ENCODE measurements at regions not wholly inside any gene's neighbourhood (a gene's known extent, or its start where the extent isn't known, plus 50 kb on each side); places are given as distances from the start of the nearest gene placed in this dataset.

DNA sequence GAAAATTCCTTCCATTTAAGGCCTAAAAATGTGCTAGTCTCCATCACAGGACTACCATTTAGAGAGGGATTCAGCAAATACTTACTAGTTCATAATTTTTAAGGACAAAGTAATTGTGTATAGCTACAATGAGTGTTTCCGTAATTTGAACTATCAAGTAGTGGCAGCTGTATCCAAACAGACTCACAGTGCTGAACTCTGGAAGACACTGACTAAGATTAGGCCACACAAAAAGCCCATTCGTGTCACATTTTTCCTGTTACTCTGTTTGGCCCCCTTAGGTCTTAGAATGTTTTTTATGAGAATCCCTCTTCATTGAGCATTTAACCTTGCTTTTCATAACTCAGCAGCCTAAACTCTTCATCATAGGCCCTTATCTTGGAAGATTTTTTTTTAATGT, 731.2 kb upstream of the PCDH9 start:
- Histone ChIP-seq H3K9ac (ENCODE audit: insufficient read depth in 1 of 2, low read depth in 2 of 2, low read length in 2 of 2) (no peak overlapping the region), H3K36me3 (ENCODE audit: control insufficient read depth, insufficient read depth, low read length) (no peaks in the 10 kb centered on the region), H3K27me3 (ENCODE audit: control insufficient read depth in 2 of 2, insufficient read depth in 2 of 2, low read length in 2 of 2) (no peaks in the 10 kb centered on the region), H2AFZ (ENCODE audit: low read depth, low read length) (no peak overlapping the region), H3K9me1 (ENCODE audit: control insufficient read depth, insufficient read depth, low read length) (no peaks in the 10 kb centered on the region), H3K4me2 (ENCODE audit: insufficient read depth, low read length) (no peak overlapping the region), H3K4me1 (replicated peaks in 1 of 2; ENCODE audit: control insufficient read depth in 2 of 2, insufficient read depth in 2 of 2, low read length in 2 of 2) (no peaks in the 10 kb centered on the region), H3K4me3 (no peak overlapping the region), H3K27ac (ENCODE audit: extremely low read depth, low read depth, low read length) (no peak overlapping the region), H3K9me3 (replicated peaks; ENCODE audit: control insufficient read depth, insufficient read depth, low read depth, low read length) (no peaks in the 10 kb centered on the region), H3K79me2 (ENCODE audit: control insufficient read depth, insufficient read depth, low read length) (no peaks in the 10 kb centered on the region), H4K20me1 (replicated peaks; ENCODE audit: control insufficient read depth, insufficient read depth, low read length) (no peaks in the 10 kb centered on the region)
- BruUV-seq (replicated peaks): no TSS peak
- intact Hi-C loops (cut with micrococcal nuclease) (no loop called here), in situ Hi-C loops (cut with MboI) (no loop called here)
- ChIA-PET CTCF (ENCODE audit: low intra/inter-chr PET ratio) (no interaction called here), POLR2A (no interaction called here)
- TF ChIP-seq HMG20A (CRISPR knock-in tag; conservative IDR thresholded peaks at IDR 0.05) (no peak), ZNF197 (CRISPR knock-in tag; IDR thresholded peaks at IDR 0.05; ENCODE audit: low read depth) (no peak), EZH2 (IDR thresholded peaks at IDR 0.05; ENCODE audit: borderline replicate concordance, low read depth, low read length) (no peak), TEAD4 (IDR thresholded peaks at IDR 0.05; ENCODE audit: low read length) (no peak), TEAD4 (CRISPR knock-in tag; IDR thresholded peaks at IDR 0.05; ENCODE audit: borderline replicate concordance) (no peak), NCOA4 (IDR thresholded peaks at IDR 0.05; ENCODE audit: partially characterized antibody) (no peak), IRF2 (CRISPR knock-in tag; IDR thresholded peaks at IDR 0.05) (no peak), ZNF134 (CRISPR knock-in tag; conservative IDR thresholded peaks at IDR 0.05) (no peak), MAFK (IDR thresholded peaks at IDR 0.05; ENCODE audit: low read length) (no peak), SNIP1 (IDR thresholded peaks at IDR 0.05; ENCODE audit: low read depth) (no peak)
- TF ChIP-seq, protein P1, sequence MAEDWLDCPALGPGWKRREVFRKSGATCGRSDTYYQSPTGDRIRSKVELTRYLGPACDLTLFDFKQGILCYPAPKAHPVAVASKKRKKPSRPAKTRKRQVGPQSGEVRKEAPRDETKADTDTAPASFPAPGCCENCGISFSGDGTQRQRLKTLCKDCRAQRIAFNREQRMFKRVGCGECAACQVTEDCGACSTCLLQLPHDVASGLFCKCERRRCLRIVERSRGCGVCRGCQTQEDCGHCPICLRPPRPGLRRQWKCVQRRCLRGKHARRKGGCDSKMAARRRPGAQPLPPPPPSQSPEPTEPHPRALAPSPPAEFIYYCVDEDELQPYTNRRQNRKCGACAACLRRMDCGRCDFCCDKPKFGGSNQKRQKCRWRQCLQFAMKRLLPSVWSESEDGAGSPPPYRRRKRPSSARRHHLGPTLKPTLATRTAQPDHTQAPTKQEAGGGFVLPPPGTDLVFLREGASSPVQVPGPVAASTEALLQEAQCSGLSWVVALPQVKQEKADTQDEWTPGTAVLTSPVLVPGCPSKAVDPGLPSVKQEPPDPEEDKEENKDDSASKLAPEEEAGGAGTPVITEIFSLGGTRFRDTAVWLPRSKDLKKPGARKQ (CRISPR knock-in tag; IDR thresholded peaks at IDR 0.05): no peak
- TF ChIP-seq, protein P2, sequence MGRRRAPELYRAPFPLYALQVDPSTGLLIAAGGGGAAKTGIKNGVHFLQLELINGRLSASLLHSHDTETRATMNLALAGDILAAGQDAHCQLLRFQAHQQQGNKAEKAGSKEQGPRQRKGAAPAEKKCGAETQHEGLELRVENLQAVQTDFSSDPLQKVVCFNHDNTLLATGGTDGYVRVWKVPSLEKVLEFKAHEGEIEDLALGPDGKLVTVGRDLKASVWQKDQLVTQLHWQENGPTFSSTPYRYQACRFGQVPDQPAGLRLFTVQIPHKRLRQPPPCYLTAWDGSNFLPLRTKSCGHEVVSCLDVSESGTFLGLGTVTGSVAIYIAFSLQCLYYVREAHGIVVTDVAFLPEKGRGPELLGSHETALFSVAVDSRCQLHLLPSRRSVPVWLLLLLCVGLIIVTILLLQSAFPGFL (CRISPR knock-in tag; IDR thresholded peaks at IDR 0.05): no peak
- DNase-seq (ENCODE audit: extremely low read depth in 1 of 4, low spot score in 3 of 4): no peak
- FAIRE-seq: no peak
- WGBS (ENCODE audit: insufficient coverage, low coverage, missing lambda C conversion rate): 5% methylated on average over 2 of the region's 2 CpGs
- no peak for ATAC-seq

All from K562 (cell line).